HG03342 (cell line): ENCODE measurements at regions not wholly inside any gene's neighbourhood (a gene's known extent, or its start where the extent isn't known, plus 50 kb on each side); places are given as distances from the start of the nearest gene placed in this dataset.
A peak's percentile ranks its signal among the peaks of the same experiment; 100 is the strongest.
"Not testable (repeated sequence)": the region's sequence is repeated elsewhere in the genome, so short reads cannot be mapped to it uniquely, and the experiment has no call there.

Experiments
- ATAC-seq: cut with Tn5 transposase; IDR thresholded peaks from one replicate; pipeline ENCODE4 v1.9.1; 2021; ENCODE audit warnings: mild to moderate bottlenecking, moderate library complexity; ENCODE audit not compliant: unreplicated experiment

DNA sequence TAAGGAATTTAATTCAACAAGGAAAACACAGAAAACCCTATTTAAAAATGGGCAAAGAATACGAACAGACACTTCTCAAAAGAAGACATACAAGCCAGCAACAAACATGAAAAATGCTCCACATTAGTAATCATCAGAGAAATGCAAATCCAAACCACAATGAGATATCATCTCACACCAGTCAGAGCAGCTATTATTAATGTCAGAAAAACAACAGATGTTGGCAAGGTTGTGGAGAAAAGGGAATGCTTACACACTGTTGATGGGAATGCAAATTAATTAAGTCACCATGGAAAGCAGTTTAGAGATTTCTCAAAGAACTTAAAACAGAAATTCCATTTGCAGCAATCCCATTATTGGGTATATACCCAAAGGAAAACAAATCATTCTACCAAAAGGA is 55.2 kb downstream of the GCC1 start:
- ATAC-seq = no peak

GRCh38 chr7:127527561-127527960 is 57.8 kb downstream of the GCC1 start:
- ATAC-seq = no peak

- no peak for ATAC-seq
Observed at GRCh38 chr7:127525866-127526480, 59.4 kb downstream of the GCC1 start.

GRCh38 chr7:127516320-127516719 is 69.1 kb downstream of the GCC1 start:
- ATAC-seq = no peak

- peak; percentile 67 for ATAC-seq
Observed at GRCh38 chr7:127514499-127514898, 70.9 kb downstream of the GCC1 start.

DNA sequence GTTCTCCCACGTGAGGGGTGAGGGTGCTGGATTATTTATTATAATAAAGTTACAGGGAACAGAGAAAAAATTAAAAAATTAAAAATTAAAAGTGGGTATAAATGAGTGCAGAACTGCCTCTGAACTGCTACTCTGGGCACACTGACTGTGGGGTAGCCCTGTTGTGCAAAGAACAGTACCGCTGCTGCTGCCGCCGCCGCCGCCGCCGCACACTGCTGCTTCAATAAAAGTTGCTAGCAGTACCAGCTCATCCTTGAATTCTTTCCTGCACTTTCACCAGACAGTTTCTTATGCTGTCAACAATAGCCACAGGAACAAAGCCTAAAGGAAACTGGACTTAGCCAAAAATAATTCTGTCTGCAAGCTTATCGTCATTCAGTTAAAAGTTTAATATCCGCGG is 72.1 kb downstream of the GCC1 start:
- ATAC-seq = no peak

- no peak for ATAC-seq
Observed at GRCh38 chr7:127512663-127513062, 72.7 kb downstream of the GCC1 start.

GRCh38 chr7:127504715-127505114 is 80.7 kb downstream of the GCC1 start:
- ATAC-seq = peak; percentile 51

DNA sequence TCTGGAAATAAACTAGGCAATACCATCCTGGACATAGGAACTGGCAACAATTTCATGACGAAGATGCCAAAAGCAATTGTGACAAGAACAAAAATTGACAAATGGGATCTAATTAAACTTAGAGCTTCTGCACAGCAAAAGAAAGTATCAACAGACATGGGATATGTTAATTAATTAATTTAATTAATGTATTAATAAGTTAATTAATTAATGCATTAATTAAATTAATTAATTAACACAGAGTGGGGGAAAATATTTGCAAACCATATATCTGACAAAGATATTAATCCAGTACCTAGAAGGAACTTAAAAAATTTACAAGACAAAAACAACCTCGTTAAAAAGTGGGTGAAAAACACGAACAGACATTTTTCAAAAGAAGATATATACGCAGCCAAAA is 83.6 kb downstream of the GCC1 start:
- ATAC-seq = no peak

DNA sequence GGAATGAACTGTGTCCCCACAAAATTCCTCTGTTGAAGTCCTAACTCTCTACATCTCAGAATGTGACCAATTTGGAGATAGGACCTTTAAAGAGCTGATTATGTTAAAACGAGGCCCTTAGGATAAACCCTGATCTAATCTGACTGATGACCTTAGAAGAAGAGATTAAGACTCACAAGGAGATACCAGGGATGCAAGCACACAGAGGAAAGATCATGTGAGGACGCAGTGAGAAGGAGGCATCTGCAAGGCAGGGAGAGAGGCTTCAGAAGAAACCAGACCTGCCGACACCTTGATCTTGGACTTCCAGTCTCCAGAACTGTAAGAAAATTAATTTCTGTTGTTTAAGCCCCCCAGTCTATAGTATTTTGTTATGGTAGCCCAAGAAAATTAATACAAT is 94.9 kb upstream of the ZNF800 start:
- no peak for ATAC-seq

GRCh38 chr7:127486654-127487053 is 94.1 kb upstream of the ZNF800 start:
- ATAC-seq = peak; percentile 62

- no peak for ATAC-seq
Observed at GRCh38 chr7:127485482-127485881, 93.0 kb upstream of the ZNF800 start.

- no peak for ATAC-seq
Observed at GRCh38 chr7:127484954-127485353, 92.4 kb upstream of the ZNF800 start.

GRCh38 chr7:127478461-127478860 is 86.0 kb upstream of the ZNF800 start:
- no peak for ATAC-seq

DNA sequence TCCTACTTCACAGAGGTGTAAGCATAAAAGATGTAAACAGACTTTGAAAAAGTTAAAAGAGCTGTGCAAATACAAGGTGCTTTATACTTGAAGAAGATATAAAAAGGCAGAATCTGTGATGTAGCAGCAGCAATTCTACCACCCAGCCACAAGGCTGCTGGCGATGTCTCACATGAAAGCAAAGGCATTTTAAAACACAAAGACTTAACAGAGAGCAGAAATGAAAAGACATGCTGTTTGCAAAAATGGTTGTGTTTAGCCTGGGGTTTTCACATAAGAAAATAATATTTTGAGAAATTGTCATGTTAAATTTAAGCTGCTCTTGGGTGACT is 85.5 kb upstream of the ZNF800 start:
- no peak for ATAC-seq

DNA sequence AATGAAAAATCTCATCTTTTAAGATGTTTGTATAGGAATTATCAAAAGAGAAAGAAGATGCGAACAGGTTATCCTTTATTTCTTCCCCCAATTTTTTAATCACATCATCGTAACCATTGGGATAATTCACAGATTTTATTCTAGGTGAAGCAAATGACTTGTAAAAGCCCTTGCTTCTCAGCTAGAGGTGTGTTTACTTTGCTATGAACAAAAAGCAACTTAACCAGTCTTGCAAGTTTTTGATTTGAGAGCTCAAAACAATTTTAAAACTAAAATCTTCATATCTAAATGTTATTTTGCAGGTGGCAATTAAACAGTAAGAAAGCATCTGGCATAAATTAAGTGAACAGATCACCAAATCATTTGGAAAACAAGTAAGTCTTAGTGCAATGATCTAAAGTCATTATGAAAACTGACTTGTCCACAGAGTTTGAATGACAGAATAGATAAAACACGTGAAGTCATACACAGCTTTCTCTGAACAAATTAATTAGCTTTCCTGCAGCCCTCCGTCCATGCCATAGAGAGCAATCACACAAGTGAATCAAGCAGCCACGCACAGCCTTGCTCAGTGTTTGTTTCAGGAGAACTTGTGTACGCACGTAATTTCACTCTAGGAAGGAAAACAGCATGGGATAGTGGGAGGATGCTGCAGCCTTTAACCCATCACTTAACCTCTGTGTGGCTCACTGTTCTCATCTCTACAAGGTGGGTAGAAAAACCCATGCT is 85.0 kb upstream of the ZNF800 start:
- no peak for ATAC-seq

GRCh38 chr7:127476618-127477017 is 84.1 kb upstream of the ZNF800 start:
- ATAC-seq = no peak

DNA sequence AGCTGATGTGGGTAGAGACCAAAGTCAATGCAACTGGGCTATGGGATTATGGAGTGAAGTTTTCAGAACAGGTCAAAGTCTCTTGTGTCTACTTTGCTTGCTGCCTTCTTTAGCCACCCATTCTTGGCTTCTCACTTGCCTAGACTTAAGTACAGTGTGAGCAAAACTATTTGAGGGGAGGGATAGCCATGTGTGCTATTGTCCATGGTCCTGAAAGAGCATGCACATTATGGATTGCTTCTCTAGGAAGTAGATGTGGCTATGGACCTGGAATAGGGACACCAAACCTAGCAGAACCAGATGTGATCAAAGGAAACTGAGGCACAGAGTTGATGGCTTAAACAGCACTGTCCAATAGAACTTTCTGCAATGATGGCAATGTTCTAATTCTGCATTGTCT is 81.9 kb upstream of the ZNF800 start:
- no peak for ATAC-seq

DNA sequence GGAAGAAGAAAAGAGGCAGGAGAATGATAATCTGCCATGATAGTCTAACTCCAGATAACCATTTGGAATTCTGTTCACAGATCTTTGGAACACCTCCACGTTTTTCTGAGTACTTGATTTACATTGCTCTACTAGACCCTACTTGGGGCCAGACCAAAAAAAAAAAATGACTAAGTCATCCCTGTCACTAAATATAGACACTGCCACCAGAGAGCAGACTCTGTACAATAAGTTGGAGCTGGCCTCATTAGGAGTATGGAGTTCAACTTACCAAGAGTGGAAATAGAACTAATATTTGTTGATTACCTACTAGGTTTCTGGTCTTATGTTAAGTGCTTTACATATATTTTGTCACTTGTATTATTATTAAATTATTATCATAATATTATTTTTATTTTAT is 80.9 kb upstream of the ZNF800 start:
- no peak for ATAC-seq

DNA sequence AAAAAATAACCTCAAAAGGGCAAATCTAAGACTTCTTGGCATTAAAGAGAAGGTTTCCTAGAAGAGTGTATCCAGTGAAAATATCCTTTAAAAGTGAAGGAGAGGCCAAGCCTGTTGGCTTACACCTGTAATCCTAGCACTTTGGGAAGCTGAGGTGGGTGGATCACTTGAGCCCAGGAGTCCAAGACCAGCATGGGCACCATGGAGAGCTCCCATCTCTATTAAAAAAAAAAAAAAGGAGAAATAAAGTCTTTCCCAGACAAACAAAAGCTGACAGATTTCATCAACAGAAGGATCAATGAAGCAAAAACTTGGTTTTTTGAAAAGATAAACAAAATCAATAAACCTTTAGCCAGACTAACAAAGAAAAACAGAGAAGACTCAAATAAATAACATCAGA is 67.6 kb upstream of the ZNF800 start:
- no peak for ATAC-seq

DNA sequence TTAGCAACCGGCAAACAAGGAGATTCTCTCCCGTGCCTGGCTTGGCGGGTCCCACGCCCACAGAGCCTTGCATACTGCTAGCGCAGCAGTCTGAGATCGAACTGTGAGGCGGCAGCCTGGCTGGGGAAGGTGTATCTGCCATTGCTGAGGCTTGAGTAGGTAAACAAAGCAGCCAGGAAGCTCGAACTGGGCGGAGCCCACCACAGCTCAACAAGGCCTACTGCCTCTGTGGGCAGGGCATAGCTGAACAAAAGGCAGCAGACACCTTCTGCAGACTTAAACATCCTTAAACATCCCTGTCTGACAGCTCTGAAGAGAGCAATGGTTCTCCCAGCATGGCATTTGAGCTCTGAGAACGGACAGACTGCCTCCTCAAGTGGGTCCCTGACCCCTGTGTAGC is 58.8 kb upstream of the ZNF800 start:
- not testable (repeated sequence) for ATAC-seq

DNA sequence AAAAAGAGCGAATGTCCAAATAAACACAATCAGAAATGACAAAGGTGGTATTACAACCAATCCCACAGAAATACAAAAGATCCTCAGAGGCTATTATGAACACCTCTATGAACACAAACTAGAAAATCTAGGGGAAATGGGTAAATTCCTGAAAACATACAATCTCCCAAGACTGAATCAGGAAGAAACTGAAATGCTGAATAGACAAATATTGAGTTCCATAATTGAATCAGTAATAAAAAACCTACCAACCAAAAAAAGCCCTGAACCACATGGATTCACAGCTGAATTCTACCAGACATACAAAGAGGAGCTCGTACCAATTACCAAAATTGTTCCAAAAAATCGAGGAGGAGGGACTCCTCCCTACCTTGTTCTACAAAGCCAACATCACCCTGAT is 56.1 kb upstream of the ZNF800 start:
- no peak for ATAC-seq
